ENCODE measurements at regions not wholly inside any gene's neighbourhood (a gene's known extent, or its start where the extent isn't known, plus 50 kb on each side); places are given as distances from the start of the nearest gene placed in this dataset.

GRCh38 chr10:128792426-128793140 is 666.4 kb upstream of the MKI67 start:
- no peak for DNase-seq
- H3K9me3 ChIP-seq = no peaks in the 10 kb centered on the region
- no peaks in the 10 kb centered on the region for H3K36me3 ChIP-seq
- H3K4me1 ChIP-seq = no peaks in the 10 kb centered on the region
- no peak overlapping the region for H3K4me3 ChIP-seq
- 51% methylated on average over 9 of the region's 9 CpGs for WGBS (ENCODE audit: insufficient coverage, low coverage, low lambda C conversion rate, missing lambda C conversion rate)
- ATAC-seq = no peak
- TF ChIP-seq POLR2A (IDR thresholded peaks at IDR 0.05) (no peak), CTCF (IDR thresholded peaks at IDR 0.05) (no peak)
- H3K27me3 ChIP-seq = no peaks in the 10 kb centered on the region
- no peak overlapping the region for H3K27ac ChIP-seq
- intact Hi-C loops (cut with DNase I) = no loop called here

- H3K27me3 ChIP-seq = no peaks in the 10 kb centered on the region
- no peaks in the 10 kb centered on the region for H3K4me1 ChIP-seq
- H3K9me3 ChIP-seq = no peaks in the 10 kb centered on the region
- TF ChIP-seq CTCF (IDR thresholded peaks at IDR 0.05) (no peak), POLR2A (IDR thresholded peaks at IDR 0.05) (no peak)
- no peak overlapping the region for H3K4me3 ChIP-seq
- intact Hi-C loops (cut with DNase I) = no loop called here
- no peak for DNase-seq
- 68% methylated on average over 8 of the region's 10 CpGs for WGBS (ENCODE audit: insufficient coverage, low coverage, low lambda C conversion rate, missing lambda C conversion rate)
- H3K27ac ChIP-seq = no peak overlapping the region
- H3K36me3 ChIP-seq = no peaks in the 10 kb centered on the region
- no peak for ATAC-seq
These were observed 667.8 kb upstream of the MKI67 start for GRCh38 chr10:128793726-128794655.

- DNase-seq (no peak), ATAC-seq (no peak)
- H3K9me3 ChIP-seq = no peaks in the 10 kb centered on the region
- no peaks in the 10 kb centered on the region for H3K36me3 ChIP-seq
- H3K4me1 ChIP-seq = no peaks in the 10 kb centered on the region
- WGBS (ENCODE audit: insufficient coverage, low coverage, low lambda C conversion rate, missing lambda C conversion rate) = 83% methylated on average over 1 of the region's 3 CpGs
- H3K27me3 ChIP-seq = no peaks in the 10 kb centered on the region
- H3K27ac ChIP-seq = no peak overlapping the region
- intact Hi-C loops (cut with DNase I) = no loop called here
- TF ChIP-seq CTCF (IDR thresholded peaks at IDR 0.05) (no peak), POLR2A (IDR thresholded peaks at IDR 0.05) (no peak)
- H3K4me3 ChIP-seq = no peak overlapping the region
These were observed 670.2 kb upstream of the MKI67 start for GRCh38 chr10:128796396-128796912.

- no peak overlapping the region for H3K27ac ChIP-seq
- H3K4me3 ChIP-seq = no peak overlapping the region
- TF ChIP-seq CTCF (IDR thresholded peaks at IDR 0.05) (no peak), POLR2A (IDR thresholded peaks at IDR 0.05) (no peak)
- H3K9me3 ChIP-seq = no peaks in the 10 kb centered on the region
- H3K27me3 ChIP-seq = no peaks in the 10 kb centered on the region
- 47% methylated on average over 4 of the region's 4 CpGs for WGBS (ENCODE audit: insufficient coverage, low coverage, low lambda C conversion rate, missing lambda C conversion rate)
- ATAC-seq (no peak), DNase-seq (no peak)
- intact Hi-C loops (cut with DNase I) = no loop called here
- no peaks in the 10 kb centered on the region for H3K36me3 ChIP-seq
- H3K4me1 ChIP-seq = no peaks in the 10 kb centered on the region
These were observed 665.0 kb upstream of the MGMT start for GRCh38 chr10:128802062-128802461.
